Mesenchymal stem cell (in vitro differentiated cells and primary cell): ENCODE measurements at regions not wholly inside any gene's neighbourhood (a gene's known extent, or its start where the extent isn't known, plus 50 kb on each side); places are given as distances from the start of the nearest gene placed in this dataset.

Experiments used
- DNase-seq: peaks from one replicate; pipeline ENCODE4 v3.0.0-alpha.2; 2013
- H2AFZ ChIP-seq: one replicate; pipeline ENCODE4 v1.6.1; 2013; ENCODE audit warnings: low read depth, mild to moderate bottlenecking, control low read depth, inconsistent platforms, low read length, moderate library complexity
- H2AK5ac ChIP-seq: 2 replicates; pipeline ENCODE4 v1.6.1; 2013; ENCODE audit warnings: low read length, moderate library complexity, mild to moderate bottlenecking, inconsistent platforms; ENCODE audit not compliant: severe bottlenecking
- H2BK120ac ChIP-seq: one replicate; pipeline ENCODE4 v1.6.1; 2013; ENCODE audit warnings: low read depth, mild to moderate bottlenecking, inconsistent platforms, low read length, moderate library complexity
- H2BK12ac ChIP-seq, 2 experiments: one replicate each; pipeline ENCODE4 v1.6.1; 2013; ENCODE audit warnings: inconsistent platforms in 2 of 2, low read length in 2 of 2, mild to moderate bottlenecking in 2 of 2, moderate library complexity in 2 of 2, control low read depth in 1 of 2
- H2BK15ac ChIP-seq: one replicate; pipeline ENCODE4 v1.6.1; 2013; ENCODE audit warnings: mild to moderate bottlenecking, low read depth, inconsistent platforms; ENCODE audit not compliant: poor library complexity, severe bottlenecking
- H2BK5ac ChIP-seq: 2 replicates; pipeline ENCODE4 v1.6.1; 2013; ENCODE audit warnings: low read depth, mild to moderate bottlenecking, low read length, control low read depth, inconsistent platforms; ENCODE audit not compliant: poor library complexity, severe bottlenecking
- H3K14ac ChIP-seq, 2 experiments: one replicate each; pipeline ENCODE4 v1.6.1; 2013; ENCODE audit warnings: inconsistent platforms in 2 of 2, low read length in 2 of 2, control low read depth in 1 of 2, mild to moderate bottlenecking in 1 of 2, moderate library complexity in 1 of 2
- H3K18ac ChIP-seq, 2 experiments: one replicate each; pipeline ENCODE4 v1.6.1; 2013; ENCODE audit warnings: inconsistent platforms in 2 of 2, low read length in 2 of 2, control low read depth in 1 of 2, low read depth in 1 of 2, mild to moderate bottlenecking in 1 of 2
- H3K23ac ChIP-seq, 2 experiments: one replicate each; pipeline ENCODE4 v1.6.1; 2013; ENCODE audit warnings: inconsistent platforms in 2 of 2, low read length in 2 of 2, mild to moderate bottlenecking in 2 of 2, moderate library complexity in 2 of 2, control low read depth in 1 of 2
- H3K27ac ChIP-seq: 2 replicates; pipeline ENCODE4 v1.5.1; 2013; ENCODE audit warnings: mild to moderate bottlenecking, moderate library complexity, low read length, control low read depth, inconsistent platforms; ENCODE audit not compliant: poor library complexity, severe bottlenecking
- H3K27me3 ChIP-seq, 2 experiments: 2 replicates each; pipeline versions ENCODE4 v1.6.1 to v1.7.0; 2013; ENCODE audit warnings: low read length in 2 of 2, mild to moderate bottlenecking in 2 of 2, moderate library complexity in 2 of 2, control low read depth in 1 of 2, inconsistent platforms in 1 of 2; ENCODE audit not compliant: control insufficient read depth in 1 of 2, insufficient read depth in 1 of 2
- H3K36me3 ChIP-seq, 2 experiments: 2 replicates each; pipeline versions ENCODE4 v1.6.1 to v1.7.0; 2013; ENCODE audit warnings: low read length in 2 of 2, control low read depth in 1 of 2, inconsistent platforms in 1 of 2, low read depth in 1 of 2, mild to moderate bottlenecking in 1 of 2; ENCODE audit not compliant: insufficient read depth in 2 of 2, control insufficient read depth in 1 of 2
- H3K4ac ChIP-seq, 2 experiments: one replicate each; pipeline ENCODE4 v1.6.1; 2013; ENCODE audit warnings: inconsistent platforms in 2 of 2, low read length in 2 of 2, mild to moderate bottlenecking in 2 of 2, moderate library complexity in 2 of 2, control low read depth in 1 of 2, low read depth in 1 of 2
- H3K4me1 ChIP-seq: 2 replicates; pipeline ENCODE4 v1.6.1; 2013; ENCODE audit warnings: low read depth, low read length, control low read depth; ENCODE audit not compliant: control insufficient read depth, insufficient read depth
- H3K4me2 ChIP-seq: 2 replicates; pipeline ENCODE4 v1.6.1; 2013; ENCODE audit warnings: low read length, mild to moderate bottlenecking, inconsistent platforms; ENCODE audit not compliant: poor library complexity, severe bottlenecking
- H3K4me3 ChIP-seq, 2 experiments: 2 replicates each; pipeline versions ENCODE4 v1.5.1 to v1.7.0; 2013; ENCODE audit warnings: low read length in 2 of 2, mild to moderate bottlenecking in 2 of 2, control low read depth in 1 of 2, low read depth in 1 of 2; ENCODE audit not compliant: insufficient read depth in 1 of 2
- H3K79me1 ChIP-seq: replicated peaks from 2 replicates; pipeline ENCODE4 v1.6.1; 2013; ENCODE audit warnings: mild to moderate bottlenecking, control low read depth, low read length, inconsistent platforms; ENCODE audit not compliant: poor library complexity, severe bottlenecking
- H3K9ac ChIP-seq: 2 replicates; pipeline ENCODE4 v1.7.0; 2013; ENCODE audit warnings: mild to moderate bottlenecking, low read length, moderate library complexity
- H3K9me3 ChIP-seq: 2 replicates; pipeline ENCODE4 v1.7.0; 2013; ENCODE audit warnings: mild to moderate bottlenecking, low read length; ENCODE audit not compliant: control insufficient read depth
- H4K8ac ChIP-seq: one replicate; pipeline ENCODE4 v1.6.1; 2013; ENCODE audit warnings: inconsistent platforms, mild to moderate bottlenecking, low read length, moderate library complexity
- H4K91ac ChIP-seq: one replicate; pipeline ENCODE4 v1.6.1; 2013; ENCODE audit warnings: mild to moderate bottlenecking, low read length, inconsistent platforms
- WGBS: methylation state at CpG from one replicate; pipeline ENCODE4 v1.1.7; 2013; ENCODE audit warnings: mixed read lengths; 5-methylcytosine and 5-hydroxymethylcytosine counted together

GRCh38 chr15:96891046-96891445 lies 560.5 kb downstream of the NR2F2 start:
- Histone ChIP-seq H3K9ac (peak overlapping the region; percentile 77), H2BK5ac (no peak overlapping the region), H2BK15ac (no peak overlapping the region), H2BK12ac (no peak overlapping the region), H3K23ac (no peak overlapping the region), H2BK120ac (no peak overlapping the region), H4K91ac (no peak overlapping the region), H3K36me3 (no peaks in the 10 kb centered on the region), H3K18ac (no peak overlapping the region), H3K27ac (no peak overlapping the region), H2AK5ac (no peak overlapping the region), H3K27me3 (no peaks in the 10 kb centered on the region), H3K4me3 (peak overlapping the region in 1 of 2 experiments; percentile 74), H3K4me1 (no peaks in the 10 kb centered on the region), H3K4me2 (no peak overlapping the region), H3K4ac (no peak overlapping the region), H3K79me1 (no peaks in the 10 kb centered on the region), H3K14ac (no peak overlapping the region), H4K8ac (no peak overlapping the region), H2AFZ (no peak overlapping the region), H3K9me3 (no peaks in the 10 kb centered on the region)
- DNase-seq, result no peak
- 53% methylated on average over 4 of the region's 4 CpGs for WGBS

GRCh38 chr15:96893159-96893906 lies 562.8 kb downstream of the NR2F2 start:
- no peak overlapping the region for H3K4ac ChIP-seq
- H2AFZ ChIP-seq, result no peak overlapping the region
- no peak overlapping the region for H2BK5ac ChIP-seq
- H3K9ac ChIP-seq, result no peak overlapping the region
- H4K8ac ChIP-seq, result no peak overlapping the region
- no peak overlapping the region for H3K4me2 ChIP-seq
- DNase-seq, result peak; percentile 58
- H3K14ac ChIP-seq, result no peak overlapping the region
- WGBS, result 6% methylated on average over 3 of the region's 5 CpGs
- no peaks in the 10 kb centered on the region for H3K4me1 ChIP-seq
- no peak overlapping the region for H2BK12ac ChIP-seq
- no peak overlapping the region for H3K18ac ChIP-seq
- H4K91ac ChIP-seq, result no peak overlapping the region
- no peak overlapping the region for H3K4me3 ChIP-seq
- H2AK5ac ChIP-seq, result no peak overlapping the region
- no peaks in the 10 kb centered on the region for H3K36me3 ChIP-seq
- no peaks in the 10 kb centered on the region for H3K9me3 ChIP-seq
- no peak overlapping the region for H2BK120ac ChIP-seq
- H3K27ac ChIP-seq, result no peak overlapping the region
- no peak overlapping the region for H2BK15ac ChIP-seq
- H3K79me1 ChIP-seq, result no peaks in the 10 kb centered on the region
- no peaks in the 10 kb centered on the region for H3K27me3 ChIP-seq
- no peak overlapping the region for H3K23ac ChIP-seq

- no peak overlapping the region for H3K9ac ChIP-seq
- no peak overlapping the region for H2BK5ac ChIP-seq
- no peak overlapping the region for H4K8ac ChIP-seq
- no peak overlapping the region for H3K27ac ChIP-seq
- no peaks in the 10 kb centered on the region for H3K9me3 ChIP-seq
- H3K79me1 ChIP-seq, result no peaks in the 10 kb centered on the region
- no peaks in the 10 kb centered on the region for H3K4me1 ChIP-seq
- DNase-seq, result no peak
- no peak overlapping the region for H2BK120ac ChIP-seq
- H3K23ac ChIP-seq, result no peak overlapping the region
- H2AK5ac ChIP-seq, result no peak overlapping the region
- H2AFZ ChIP-seq, result no peak overlapping the region
- WGBS, result no CpG with 5 or more reads among the region's 1 CpG
- no peak overlapping the region for H3K14ac ChIP-seq
- H3K4ac ChIP-seq, result no peak overlapping the region
- no peak overlapping the region for H3K4me2 ChIP-seq
- H2BK15ac ChIP-seq, result no peak overlapping the region
- H3K27me3 ChIP-seq, result no peaks in the 10 kb centered on the region
- H3K36me3 ChIP-seq, result no peaks in the 10 kb centered on the region
- no peak overlapping the region for H4K91ac ChIP-seq
- H3K4me3 ChIP-seq, result no peak overlapping the region
- no peak overlapping the region for H3K18ac ChIP-seq
- no peak overlapping the region for H2BK12ac ChIP-seq
These were observed 564.2 kb downstream of the NR2F2 start for GRCh38 chr15:96894659-96895058.

- no peak overlapping the region for H2AFZ ChIP-seq
- H3K14ac ChIP-seq, result no peak overlapping the region
- no peaks in the 10 kb centered on the region for H3K27me3 ChIP-seq
- no peak overlapping the region for H3K18ac ChIP-seq
- no peaks in the 10 kb centered on the region for H3K36me3 ChIP-seq
- no peak overlapping the region for H2BK5ac ChIP-seq
- no peak overlapping the region for H3K9ac ChIP-seq
- H3K79me1 ChIP-seq, result no peaks in the 10 kb centered on the region
- H3K4me1 ChIP-seq, result no peaks in the 10 kb centered on the region
- H3K23ac ChIP-seq, result no peak overlapping the region
- H2BK120ac ChIP-seq, result no peak overlapping the region
- H3K27ac ChIP-seq, result no peak overlapping the region
- H3K4me3 ChIP-seq, result no peak overlapping the region
- H3K4me2 ChIP-seq, result no peak overlapping the region
- no peak overlapping the region for H2BK15ac ChIP-seq
- no peak overlapping the region for H2AK5ac ChIP-seq
- H2BK12ac ChIP-seq, result no peak overlapping the region
- no peak overlapping the region for H3K4ac ChIP-seq
- H4K8ac ChIP-seq, result no peak overlapping the region
- no peak overlapping the region for H4K91ac ChIP-seq
- peaks cover 7% of the 10 kb centered on the region for H3K9me3 ChIP-seq
- no peak for DNase-seq
- 91% methylated on average over 3 of the region's 3 CpGs for WGBS
These were observed 566.3 kb downstream of the NR2F2 start for GRCh38 chr15:96896766-96897165.
